Astrocyte (in vitro differentiated cells and primary cell): ENCODE measurements at regions not wholly inside any gene's neighbourhood (a gene's known extent, or its start where the extent isn't known, plus 50 kb on each side); places are given as distances from the start of the nearest gene placed in this dataset.

ENCODE experiments used
- DNase-seq: peaks from one replicate; pipeline ENCODE4 v3.0.0-alpha.2; 2010; ENCODE audit warnings: low read depth
- FAIRE-seq: peaks from 2 replicates; lab custom pipeline; 2011; peaks lifted over from hg19 to GRCh38; lab: Jason Lieb, UNC
- H2AFZ ChIP-seq: 2 replicates; pipeline ENCODE4 v1.6.0; 2012; ENCODE audit warnings: low read depth, low read length, inconsistent platforms
- H3K27ac ChIP-seq: 2 replicates; pipeline ENCODE4 v1.5.1; 2011; ENCODE audit warnings: low read depth, low read length, inconsistent platforms
- H3K27me3 ChIP-seq: 2 replicates; pipeline ENCODE4 v1.6.0; 2011; ENCODE audit warnings: low read length, inconsistent platforms; ENCODE audit not compliant: insufficient read depth
- H3K36me3 ChIP-seq: 2 replicates; pipeline ENCODE4 v1.5.1; 2011; ENCODE audit warnings: low read length, inconsistent platforms; ENCODE audit not compliant: insufficient read depth
- H3K4me1 ChIP-seq: 2 replicates; pipeline ENCODE4 v1.5.1; 2011; ENCODE audit warnings: low read length, inconsistent platforms; ENCODE audit not compliant: insufficient read depth
- H3K4me2 ChIP-seq: 2 replicates; pipeline ENCODE4 v1.6.0; 2012; ENCODE audit warnings: low read length, inconsistent platforms
- H3K4me3 ChIP-seq: 2 replicates; pipeline ENCODE4 v1.5.1; 2011; ENCODE audit warnings: low read depth, mild to moderate bottlenecking, low read length, inconsistent platforms; ENCODE audit not compliant: insufficient read depth
- H3K79me2 ChIP-seq: 2 replicates; pipeline ENCODE4 v1.6.0; 2012; ENCODE audit warnings: mild to moderate bottlenecking, low read length, inconsistent platforms; ENCODE audit not compliant: insufficient read depth
- H3K9ac ChIP-seq: 2 replicates; pipeline ENCODE4 v1.6.0; 2012; ENCODE audit warnings: mild to moderate bottlenecking, low read length, inconsistent platforms
- H3K9me3 ChIP-seq: 2 replicates; pipeline ENCODE4 v1.5.1; 2012; ENCODE audit warnings: low read depth, mild to moderate bottlenecking, low read length, inconsistent platforms; ENCODE audit not compliant: insufficient read depth
- H4K20me1 ChIP-seq: 2 replicates; pipeline ENCODE4 v1.6.0; 2012; ENCODE audit warnings: low read length, inconsistent platforms; ENCODE audit not compliant: insufficient read depth
- H3K27ac Mint-ChIP-seq: one replicate; pipeline ENCODE4 v1.8.0; 2021; ENCODE audit warnings: mild to moderate bottlenecking, mixed read lengths; ENCODE audit not compliant: unreplicated experiment
- H3K27me3 Mint-ChIP-seq: one replicate; pipeline ENCODE4 v1.8.0; 2021; ENCODE audit warnings: low read depth, mixed read lengths; ENCODE audit not compliant: unreplicated experiment
- H3K36me3 Mint-ChIP-seq: one replicate; pipeline ENCODE4 v1.8.0; 2021; ENCODE audit warnings: low read depth, mixed read lengths; ENCODE audit not compliant: unreplicated experiment
- H3K4me1 Mint-ChIP-seq: one replicate; pipeline ENCODE4 v1.8.0; 2021; ENCODE audit warnings: low read depth, mixed read lengths; ENCODE audit not compliant: unreplicated experiment
- H3K4me3 Mint-ChIP-seq: one replicate; pipeline ENCODE4 v1.8.0; 2021; ENCODE audit warnings: mild to moderate bottlenecking, moderate library complexity, mixed read lengths; ENCODE audit not compliant: unreplicated experiment
- H3K9me3 Mint-ChIP-seq: one replicate; pipeline ENCODE4 v1.8.0; 2021; ENCODE audit warnings: mild to moderate bottlenecking, mixed read lengths; ENCODE audit not compliant: unreplicated experiment
- EZH2 ChIP-seq: IDR thresholded peaks from 2 replicates; pipeline ENCODE4 v1.6.1; 2012; ENCODE audit warnings: mild to moderate bottlenecking, low read length, inconsistent platforms; ENCODE audit not compliant: insufficient read depth
- TF ChIP-seq, protein P1 (sequence below): IDR thresholded peaks from 2 replicates; pipeline ENCODE4 v1.5.1; 2011; ENCODE audit warnings: low read depth, mild to moderate bottlenecking, inconsistent platforms, low read length, moderate library complexity; ENCODE audit not compliant: insufficient read depth

DNA sequence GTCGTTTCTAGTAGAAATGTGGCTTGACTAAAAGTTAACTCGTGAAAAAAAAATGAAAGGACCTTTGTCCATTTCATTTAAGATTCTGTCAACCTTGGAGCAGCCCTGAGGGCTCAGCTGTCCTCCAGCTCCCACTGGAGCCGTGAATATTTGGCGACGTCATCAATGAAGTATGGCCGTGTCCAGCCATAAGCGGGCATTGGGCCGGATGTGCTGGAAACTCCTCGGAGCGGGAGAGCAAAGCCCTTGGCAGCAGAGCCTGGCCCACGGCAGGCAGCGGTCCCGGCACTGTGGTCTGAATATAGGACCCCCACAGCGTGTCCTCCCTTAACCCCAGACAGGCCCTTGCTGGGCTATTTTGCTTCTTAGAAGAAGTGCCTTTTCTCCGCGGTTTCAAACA lies 50.0 kb downstream of the JAKMIP3 start:
- Histone ChIP-seq H3K4me2 (no peak overlapping the region), H3K79me2 (no peaks in the 10 kb centered on the region), H2AFZ (no peak overlapping the region), H3K36me3 (no peaks in the 10 kb centered on the region), H3K9me3 (no peaks in the 10 kb centered on the region), H3K27me3 (no peaks in the 10 kb centered on the region), H3K4me3 (no peak overlapping the region), H4K20me1 (no peaks in the 10 kb centered on the region), H3K9ac (no peak overlapping the region), H3K4me1 (no peaks in the 10 kb centered on the region), H3K27ac (no peak overlapping the region)
- FAIRE-seq (no peak), DNase-seq (no peak)
- Mint-ChIP-seq H3K4me3 (no peak overlapping the region), H3K4me1 (peaks cover 3% of the 10 kb centered on the region), H3K9me3 (no peaks in the 10 kb centered on the region), H3K27ac (no peak overlapping the region), H3K36me3 (no peaks in the 10 kb centered on the region), H3K27me3 (peaks cover 52% of the 10 kb centered on the region)
- TF ChIP-seq, protein P1, sequence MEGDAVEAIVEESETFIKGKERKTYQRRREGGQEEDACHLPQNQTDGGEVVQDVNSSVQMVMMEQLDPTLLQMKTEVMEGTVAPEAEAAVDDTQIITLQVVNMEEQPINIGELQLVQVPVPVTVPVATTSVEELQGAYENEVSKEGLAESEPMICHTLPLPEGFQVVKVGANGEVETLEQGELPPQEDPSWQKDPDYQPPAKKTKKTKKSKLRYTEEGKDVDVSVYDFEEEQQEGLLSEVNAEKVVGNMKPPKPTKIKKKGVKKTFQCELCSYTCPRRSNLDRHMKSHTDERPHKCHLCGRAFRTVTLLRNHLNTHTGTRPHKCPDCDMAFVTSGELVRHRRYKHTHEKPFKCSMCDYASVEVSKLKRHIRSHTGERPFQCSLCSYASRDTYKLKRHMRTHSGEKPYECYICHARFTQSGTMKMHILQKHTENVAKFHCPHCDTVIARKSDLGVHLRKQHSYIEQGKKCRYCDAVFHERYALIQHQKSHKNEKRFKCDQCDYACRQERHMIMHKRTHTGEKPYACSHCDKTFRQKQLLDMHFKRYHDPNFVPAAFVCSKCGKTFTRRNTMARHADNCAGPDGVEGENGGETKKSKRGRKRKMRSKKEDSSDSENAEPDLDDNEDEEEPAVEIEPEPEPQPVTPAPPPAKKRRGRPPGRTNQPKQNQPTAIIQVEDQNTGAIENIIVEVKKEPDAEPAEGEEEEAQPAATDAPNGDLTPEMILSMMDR: no peak
- TF ChIP-seq EZH2: no peak

DNA sequence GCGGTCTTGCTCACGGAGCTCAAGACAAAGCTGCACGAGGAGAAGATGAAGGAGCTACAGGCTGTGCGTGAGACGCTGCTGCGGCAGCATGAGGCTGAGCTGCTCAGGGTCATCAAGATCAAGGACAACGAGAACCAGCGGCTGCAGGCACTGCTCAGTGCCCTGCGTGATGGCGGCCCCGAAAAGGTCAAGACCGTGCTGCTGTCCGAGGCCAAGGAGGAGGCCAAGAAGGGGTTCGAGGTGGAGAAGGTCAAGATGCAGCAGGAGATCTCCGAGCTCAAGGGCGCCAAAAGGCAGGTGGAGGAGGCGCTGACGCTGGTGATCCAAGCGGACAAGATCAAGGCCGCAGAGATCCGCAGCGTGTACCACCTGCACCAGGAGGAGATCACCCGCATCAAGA lies 51.4 kb downstream of the JAKMIP3 start:
- Histone ChIP-seq H4K20me1 (no peaks in the 10 kb centered on the region), H3K27me3 (no peaks in the 10 kb centered on the region), H3K9ac (no peak overlapping the region), H3K4me3 (no peak overlapping the region), H2AFZ (no peak overlapping the region), H3K36me3 (no peaks in the 10 kb centered on the region), H3K4me1 (no peaks in the 10 kb centered on the region), H3K4me2 (no peak overlapping the region), H3K9me3 (no peaks in the 10 kb centered on the region), H3K79me2 (no peaks in the 10 kb centered on the region), H3K27ac (no peak overlapping the region)
- DNase-seq: no peak
- no peak overlapping the region for H3K27ac Mint-ChIP-seq
- H3K4me3 Mint-ChIP-seq: no peak overlapping the region
- H3K36me3 Mint-ChIP-seq: no peaks in the 10 kb centered on the region
- TF ChIP-seq EZH2: no peak
- TF ChIP-seq, protein P1: no peak
- FAIRE-seq: no peak
- H3K9me3 Mint-ChIP-seq: no peaks in the 10 kb centered on the region
- peaks cover 3% of the 10 kb centered on the region for H3K4me1 Mint-ChIP-seq
- peaks cover 40% of the 10 kb centered on the region for H3K27me3 Mint-ChIP-seq

DNA sequence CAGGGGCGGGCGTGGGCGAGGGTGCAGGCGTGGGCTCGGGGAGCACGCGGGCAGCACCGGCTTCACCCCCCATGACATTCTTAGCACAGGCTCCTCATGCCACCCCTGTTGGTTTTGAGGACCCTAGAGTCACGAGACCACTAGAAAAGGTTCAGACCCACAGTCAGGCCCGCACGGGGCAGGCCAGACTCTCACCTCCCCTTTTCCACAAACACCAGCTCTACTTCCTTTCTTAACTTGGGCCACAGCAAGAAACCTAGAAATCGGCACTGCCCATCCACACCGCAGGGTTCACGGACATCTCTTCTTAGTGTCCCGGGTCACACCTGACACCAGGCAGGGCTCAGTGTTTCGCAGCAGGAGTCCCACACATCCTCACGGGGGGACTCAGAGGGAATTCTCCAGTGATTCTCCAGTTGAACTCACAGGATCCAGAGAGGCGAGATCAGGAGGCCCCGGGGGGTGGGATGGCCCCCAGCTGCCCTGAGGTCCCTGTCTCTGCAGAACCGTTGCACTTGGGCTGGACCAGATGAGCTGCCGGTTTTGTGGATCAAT lies 52.0 kb downstream of the JAKMIP3 start:
- no peaks in the 10 kb centered on the region for H3K36me3 Mint-ChIP-seq
- no peak overlapping the region for H3K27ac Mint-ChIP-seq
- DNase-seq (no peak), FAIRE-seq (no peak)
- Histone ChIP-seq H3K27me3 (no peaks in the 10 kb centered on the region), H3K9me3 (no peaks in the 10 kb centered on the region), H3K79me2 (no peaks in the 10 kb centered on the region), H3K4me3 (no peak overlapping the region), H3K9ac (no peak overlapping the region), H3K4me2 (no peak overlapping the region), H3K4me1 (no peaks in the 10 kb centered on the region), H2AFZ (no peak overlapping the region), H3K36me3 (no peaks in the 10 kb centered on the region), H3K27ac (no peak overlapping the region), H4K20me1 (no peaks in the 10 kb centered on the region)
- TF ChIP-seq EZH2: no peak
- TF ChIP-seq, protein P1: no peak
- H3K4me1 Mint-ChIP-seq: peaks cover 3% of the 10 kb centered on the region
- no peak overlapping the region for H3K4me3 Mint-ChIP-seq
- H3K9me3 Mint-ChIP-seq: no peaks in the 10 kb centered on the region
- H3K27me3 Mint-ChIP-seq: peaks cover 35% of the 10 kb centered on the region
